ENCODE measurements at regions not wholly inside any gene's neighbourhood (a gene's known extent, or its start where the extent isn't known, plus 50 kb on each side); places are given as distances from the start of the nearest gene placed in this dataset.

DNA sequence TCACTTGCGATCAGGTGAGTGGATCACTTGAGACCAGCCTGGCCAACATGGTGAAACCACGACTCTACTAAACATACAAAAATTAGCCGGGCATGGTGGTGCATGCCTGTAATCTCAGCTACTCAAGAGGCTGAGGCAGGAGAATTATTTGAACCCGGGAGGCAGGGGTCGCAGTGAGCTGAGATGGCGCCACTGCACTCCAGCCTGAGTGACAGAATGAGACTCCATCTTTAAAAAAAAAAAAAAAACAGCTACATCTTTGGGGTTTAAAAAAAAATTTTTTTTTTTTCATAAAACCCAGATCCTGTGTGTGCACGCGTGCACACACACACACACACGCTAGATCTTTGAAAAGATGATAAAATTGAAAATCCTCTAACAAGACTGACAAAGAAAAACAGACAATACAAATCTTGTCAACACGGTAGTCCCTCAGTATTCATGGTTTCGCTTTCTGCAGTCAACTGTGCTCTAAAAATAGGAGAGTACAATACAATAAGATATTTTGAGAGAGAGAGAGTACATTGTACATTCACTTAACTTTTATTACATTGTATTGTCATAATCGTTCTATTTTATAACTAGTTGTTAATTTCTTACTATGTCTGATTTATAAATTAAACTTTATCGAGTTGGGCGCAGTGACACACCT, 295.3 kb upstream of the RGS6 start:
- no peak for DNase-seq (ENCODE audit: low spot score)

- DNase-seq (ENCODE audit: low spot score), result no peak
These were observed 293.6 kb upstream of the RGS6 start for GRCh38 chr14:71638523-71639196.

- DNase-seq (ENCODE audit: low spot score), result no peak
These were observed 289.5 kb upstream of the RGS6 start for GRCh38 chr14:71642715-71643114.

DNA sequence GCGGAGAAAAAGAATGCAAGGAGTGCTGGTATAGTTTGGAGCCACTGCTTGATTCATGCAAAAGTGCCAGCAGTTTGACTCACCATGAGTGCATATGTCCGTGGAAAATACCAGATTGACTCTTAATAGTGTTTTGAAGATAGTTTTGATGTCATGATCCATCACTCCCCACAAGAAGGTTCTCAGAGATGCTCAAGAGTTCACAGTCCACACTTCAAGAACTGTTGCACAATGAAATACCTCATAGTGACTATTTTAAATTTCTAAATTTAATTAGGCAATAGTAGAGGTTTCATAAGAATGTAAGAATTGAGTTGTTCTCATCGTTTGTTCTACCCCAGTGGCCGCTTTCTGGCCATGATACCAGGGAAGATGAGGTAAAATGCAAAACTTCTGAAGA, 286.6 kb upstream of the RGS6 start:
- no peak for DNase-seq (ENCODE audit: low spot score)

DNA sequence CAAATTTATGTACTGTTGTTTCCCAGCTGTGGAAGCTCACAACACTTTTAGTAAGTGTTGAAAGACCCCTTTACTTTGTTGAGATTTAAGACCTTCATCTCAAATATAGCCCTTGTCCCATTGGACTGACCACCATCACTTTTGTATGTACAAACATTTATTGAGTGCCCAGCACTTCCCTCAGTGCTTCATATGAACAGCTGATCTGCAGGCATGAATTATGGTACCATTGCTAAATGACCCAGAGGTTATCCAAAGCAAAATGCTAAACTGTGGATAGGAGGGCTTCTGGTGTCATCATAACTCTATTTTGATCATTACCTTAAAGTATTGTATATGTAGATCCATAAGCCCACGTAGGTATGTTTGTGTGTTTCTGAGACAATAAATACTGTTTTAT, 285.7 kb upstream of the RGS6 start:
- DNase-seq (ENCODE audit: low spot score), result no peak

- no peak for DNase-seq (ENCODE audit: low spot score)
These were observed 285.0 kb upstream of the RGS6 start for GRCh38 chr14:71647086-71647784.

GRCh38 chr14:71648725-71649124, 283.5 kb upstream of the RGS6 start:
- DNase-seq (ENCODE audit: low spot score), result no peak

- no peak for DNase-seq (ENCODE audit: low spot score)
These were observed 282.0 kb upstream of the RGS6 start for GRCh38 chr14:71650187-71650755.

DNA sequence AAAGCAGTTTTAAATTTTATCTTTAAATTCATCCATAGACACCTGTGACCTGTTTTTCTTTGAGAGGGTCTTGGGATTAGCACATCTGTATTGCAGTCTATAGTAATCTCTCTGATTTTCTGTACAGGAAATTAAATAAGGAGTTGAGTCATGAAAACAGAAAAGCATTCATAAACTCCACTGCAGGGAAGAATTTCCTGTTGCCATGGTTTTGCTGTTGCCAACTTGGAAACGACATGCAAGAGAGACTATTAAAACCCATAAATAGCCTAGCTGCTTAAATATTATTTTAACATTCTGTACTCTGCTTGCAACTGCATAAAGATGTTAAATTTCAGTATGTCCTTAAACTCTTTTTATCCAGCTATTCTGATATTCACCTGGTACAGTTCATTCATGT, 281.0 kb upstream of the RGS6 start:
- no peak for DNase-seq (ENCODE audit: low spot score)

- no peak for DNase-seq (ENCODE audit: low spot score)
These were observed 279.9 kb upstream of the RGS6 start for GRCh38 chr14:71652368-71652767.

DNA sequence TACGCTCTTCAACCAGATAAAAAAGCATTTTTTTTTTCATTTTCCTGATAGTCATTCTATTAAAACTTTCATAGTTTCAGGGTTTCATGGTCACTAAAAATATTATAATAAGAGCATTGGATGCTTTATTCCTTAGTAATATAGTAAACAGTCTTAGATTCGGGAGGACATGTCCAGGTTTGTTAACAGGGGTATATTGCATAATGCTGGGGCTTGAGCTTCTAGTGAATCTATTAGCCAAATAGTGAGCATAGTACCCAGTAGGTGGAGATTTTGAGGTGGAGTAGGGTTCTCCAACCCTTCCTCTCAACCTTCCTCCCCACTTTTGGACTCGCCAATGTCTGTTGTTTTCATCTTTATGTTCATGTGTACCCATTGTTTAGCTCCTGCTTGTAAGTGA, 277.4 kb upstream of the RGS6 start:
- DNase-seq (ENCODE audit: low spot score), result no peak

DNA sequence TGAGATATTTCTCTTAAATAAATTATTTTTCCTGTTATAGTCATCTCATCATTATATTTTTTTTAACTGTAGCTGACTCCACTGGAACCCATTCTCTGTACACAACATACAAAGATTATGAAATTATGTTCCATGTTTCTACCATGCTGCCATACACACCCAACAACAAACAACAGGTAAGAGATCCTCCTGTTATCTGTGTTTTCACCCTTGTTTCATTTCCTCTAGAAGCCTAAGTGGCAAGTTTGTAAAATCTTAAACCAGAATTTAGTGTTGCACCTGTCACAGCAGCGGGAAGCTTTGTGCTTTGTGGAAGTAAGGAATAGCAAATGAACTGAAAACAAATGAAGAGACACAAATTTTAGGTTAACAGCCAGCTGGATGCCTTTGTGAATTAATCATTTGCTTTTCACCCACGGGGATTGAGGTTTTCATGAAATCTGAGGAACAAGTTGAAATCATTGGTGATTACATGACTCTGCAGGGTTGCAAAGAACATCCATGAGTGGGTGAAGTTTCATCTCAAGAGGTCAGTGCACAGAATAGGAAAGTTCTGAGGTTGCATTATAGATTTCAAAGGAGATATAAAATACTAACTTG, 273.9 kb upstream of the RGS6 start:
- DNase-seq (ENCODE audit: low spot score), result no peak

- no peak for DNase-seq (ENCODE audit: low spot score)
These were observed 273.1 kb upstream of the RGS6 start for GRCh38 chr14:71659159-71659558.

DNA sequence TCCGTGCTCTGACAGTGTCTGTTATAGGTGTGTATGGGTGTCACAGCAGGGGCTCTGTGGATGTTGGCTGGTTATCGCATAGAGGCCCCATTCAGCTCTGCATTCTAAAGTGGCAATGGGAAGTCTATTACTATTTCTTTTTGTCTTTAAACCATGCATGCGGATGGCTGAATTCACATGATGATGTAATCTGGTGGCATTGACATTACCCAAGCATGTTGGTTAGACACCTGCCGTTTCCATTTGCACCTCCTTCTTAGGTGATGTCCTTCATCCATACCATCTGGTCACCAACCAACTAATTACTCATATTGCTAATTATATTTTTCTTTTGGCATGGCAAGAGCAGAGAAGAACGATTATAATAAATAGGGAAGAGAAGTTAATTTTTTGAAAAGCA, 270.8 kb upstream of the RGS6 start:
- DNase-seq (ENCODE audit: low spot score), result no peak

- no peak for DNase-seq (ENCODE audit: low spot score)
These were observed 269.9 kb upstream of the RGS6 start for GRCh38 chr14:71662291-71662790.

DNA sequence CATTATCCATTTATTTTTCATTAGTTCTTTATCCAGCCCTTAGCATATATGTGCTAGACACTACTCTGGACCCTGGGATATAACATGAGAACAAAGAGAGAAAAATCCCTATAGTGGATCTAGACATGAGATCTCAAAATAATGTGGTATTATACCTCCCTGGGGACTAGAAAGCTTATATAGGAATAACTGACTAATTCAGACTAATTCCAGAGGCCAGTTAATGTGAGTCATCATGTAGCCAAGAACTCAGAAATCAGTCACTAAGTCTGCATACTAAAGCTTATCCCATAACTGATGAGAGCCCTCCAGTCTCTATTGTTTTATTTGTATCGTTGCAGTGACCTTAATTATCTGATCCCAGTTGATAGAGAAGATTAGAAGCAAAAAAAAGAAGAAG, 267.1 kb upstream of the RGS6 start:
- DNase-seq (ENCODE audit: low spot score), result no peak

- DNase-seq (ENCODE audit: low spot score), result no peak
These were observed 266.4 kb upstream of the RGS6 start for GRCh38 chr14:71665781-71666180.

DNA sequence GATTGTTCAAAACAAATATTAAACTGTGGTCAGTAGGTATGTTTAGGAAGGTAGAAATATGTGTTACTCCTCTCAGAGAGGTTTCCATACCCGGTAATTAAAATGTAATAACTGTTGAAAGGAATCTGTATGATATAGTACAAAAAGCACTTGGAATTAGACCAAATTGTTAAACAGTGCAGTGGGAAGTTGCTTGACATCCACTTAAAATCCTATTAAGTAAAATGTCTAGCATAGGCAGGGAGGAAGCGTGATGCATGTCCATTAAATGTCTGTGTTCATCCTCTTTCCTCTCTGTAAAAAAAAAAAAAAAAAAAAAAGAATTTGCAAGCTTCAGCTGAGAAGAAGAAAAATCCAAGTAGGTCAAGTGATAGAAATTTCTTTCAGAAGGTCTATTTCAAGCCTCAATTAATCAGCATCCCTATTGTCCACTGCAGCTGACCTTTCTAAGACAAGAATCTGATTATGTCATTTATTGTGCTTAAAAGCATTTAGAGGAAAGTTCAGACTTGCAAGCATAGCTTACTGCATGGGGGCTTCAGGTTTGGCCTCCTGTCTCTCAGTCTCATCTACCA, 265.6 kb upstream of the RGS6 start:
- no peak for DNase-seq (ENCODE audit: low spot score)

DNA sequence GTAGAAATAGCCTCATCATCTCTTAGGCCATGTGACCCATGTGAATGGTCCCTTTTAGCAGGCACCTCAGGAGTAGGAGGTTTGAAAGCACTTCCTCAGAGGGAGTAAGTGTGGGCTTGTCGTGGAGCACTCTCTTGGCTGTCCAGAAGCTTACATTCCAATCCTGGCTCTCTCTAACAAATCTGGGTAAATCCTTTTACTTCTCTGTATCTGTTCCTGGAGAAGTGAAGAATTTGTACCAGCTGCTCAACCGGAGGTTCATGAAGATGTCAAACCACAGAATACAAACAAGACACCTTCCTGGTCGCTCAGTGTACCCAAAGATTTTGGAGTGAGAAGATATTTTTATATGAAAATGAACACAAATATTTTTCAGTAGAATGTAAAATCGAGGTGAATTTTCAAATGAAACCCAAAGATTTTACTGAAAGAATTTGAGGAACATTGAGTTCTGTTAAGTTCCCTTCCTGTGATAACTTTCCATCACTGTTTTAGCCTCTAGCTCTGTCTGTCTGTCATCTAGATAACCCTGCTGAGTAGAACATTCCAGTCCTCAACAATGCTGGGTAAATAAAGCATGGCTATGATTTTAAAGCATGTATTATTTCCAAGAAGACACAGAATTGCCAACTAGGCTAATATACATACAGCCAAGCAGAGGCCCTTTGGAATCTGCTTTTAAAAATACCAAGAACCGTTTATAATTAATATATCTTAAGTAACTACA, 263.9 kb upstream of the RGS6 start:
- no peak for DNase-seq (ENCODE audit: low spot score)

GRCh38 chr14:71672596-71672995, 259.6 kb upstream of the RGS6 start:
- DNase-seq (ENCODE audit: low spot score), result no peak

- no peak for DNase-seq (ENCODE audit: low spot score)
These were observed 256.9 kb upstream of the RGS6 start for GRCh38 chr14:71675126-71675899.

Data from hematopoietic multipotent progenitor cell treated with erythropoietin and hydrocortisone succinate and interleukin-3 and kit ligand, for 17 days (in vitro differentiated cells).